G401 (cell line): ENCODE measurements at regions not wholly inside any gene's neighbourhood (a gene's known extent, or its start where the extent isn't known, plus 50 kb on each side); places are given as distances from the start of the nearest gene placed in this dataset.

Experiments
- DNase-seq: peaks from one replicate; pipeline ENCODE4 v3.0.0-alpha.2; 2015; ENCODE audit warnings: low spot score
- in situ Hi-C: cut with HindIII; loops from 2 replicates; pipeline ENCODE4 v1.10.0; 2016; ENCODE audit warnings: low sequenced_read_pairs, mixed read lengths

GRCh38 chr17:71273441-71273840, 847.4 kb upstream of the SOX9 start:
- DNase-seq = no peak
- in situ Hi-C loops = no loop called here

- DNase-seq = no peak
- in situ Hi-C loops = no loop called here
Observed at GRCh38 chr17:71276079-71276478, 844.7 kb upstream of the SOX9 start.

GRCh38 chr17:71283486-71283885, 837.3 kb upstream of the SOX9 start:
- in situ Hi-C loops = no loop called here
- no peak for DNase-seq

- DNase-seq = no peak
- in situ Hi-C loops = no loop called here
Observed at GRCh38 chr17:71284032-71284755, 836.6 kb upstream of the SOX9 start.

GRCh38 chr17:71286625-71287024, 834.2 kb upstream of the SOX9 start:
- in situ Hi-C loops = no loop called here
- DNase-seq = no peak

DNA sequence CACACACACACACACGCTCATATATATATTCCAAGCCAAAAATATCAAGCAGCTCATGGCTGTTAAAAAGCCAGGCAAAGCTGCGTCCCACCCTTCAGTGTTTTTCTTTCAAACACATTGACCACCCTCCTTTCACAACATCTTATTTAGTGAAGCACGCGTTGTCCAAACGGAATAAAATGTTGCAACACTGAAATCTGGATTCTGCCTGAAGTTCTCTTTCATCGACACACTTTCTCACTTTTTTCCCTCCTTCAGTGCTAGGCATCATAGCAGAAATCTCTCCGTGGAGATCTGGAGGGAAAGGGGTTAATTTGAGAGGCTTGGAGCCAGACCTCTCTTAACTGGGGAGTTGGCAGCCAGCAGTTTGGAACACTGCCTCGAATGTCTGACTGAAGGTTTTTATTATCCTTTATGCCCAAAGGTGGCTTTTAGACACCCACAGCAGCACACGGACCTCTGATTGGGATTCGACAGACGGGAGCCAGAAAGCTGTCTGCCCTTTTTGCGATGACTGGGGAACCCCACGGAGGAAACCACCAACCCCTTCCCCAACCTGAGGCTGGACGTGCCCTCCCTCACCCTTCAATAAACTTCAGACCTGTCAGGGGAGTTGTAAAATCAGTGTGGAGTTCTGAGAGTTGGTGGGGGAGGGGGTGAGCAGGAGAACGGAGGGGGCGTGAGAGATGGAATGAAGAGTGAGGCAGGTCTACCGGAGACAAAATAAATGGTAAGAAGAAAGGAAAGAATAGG, 833.6 kb upstream of the SOX9 start:
- no peak for DNase-seq
- in situ Hi-C loops = no loop called here

DNA sequence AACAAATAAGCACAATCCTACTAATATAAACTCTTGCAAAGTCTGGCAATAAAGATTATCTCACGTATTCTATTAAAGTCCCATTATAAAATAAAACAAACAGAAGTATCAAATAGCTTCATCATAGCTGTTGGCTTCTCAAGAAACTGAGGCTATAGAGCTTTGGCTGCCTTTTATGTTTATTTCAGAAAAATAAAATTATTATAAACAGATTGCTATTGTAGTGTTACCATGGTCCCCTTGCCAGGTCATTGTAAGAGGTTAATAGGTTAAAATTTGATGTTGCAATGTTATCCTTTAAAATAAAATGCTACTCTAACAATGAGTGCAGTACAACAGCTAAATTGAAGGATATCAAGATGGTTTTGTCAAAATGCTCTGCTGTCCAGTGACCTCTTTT, 828.8 kb upstream of the SOX9 start:
- in situ Hi-C loops = no loop called here
- DNase-seq = no peak

DNA sequence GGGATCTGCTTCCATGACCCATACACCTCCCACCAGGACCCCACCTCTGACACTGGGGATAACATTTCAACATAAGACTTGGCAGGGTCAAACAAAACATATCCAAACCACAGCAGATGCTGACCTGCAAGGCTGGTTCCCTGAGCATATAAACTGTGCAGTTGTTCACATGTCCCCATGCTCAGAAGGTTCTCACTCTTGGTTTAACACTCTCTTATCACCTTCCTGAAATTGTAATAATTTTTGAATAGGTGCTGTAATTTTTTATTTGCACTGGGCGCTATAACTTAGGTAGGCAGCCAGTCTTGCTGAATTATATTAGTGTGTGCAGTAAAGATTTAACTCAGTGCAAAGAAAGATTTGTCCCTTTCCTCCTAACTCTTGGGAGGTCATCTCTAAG, 824.8 kb upstream of the SOX9 start:
- in situ Hi-C loops = no loop called here
- no peak for DNase-seq

DNA sequence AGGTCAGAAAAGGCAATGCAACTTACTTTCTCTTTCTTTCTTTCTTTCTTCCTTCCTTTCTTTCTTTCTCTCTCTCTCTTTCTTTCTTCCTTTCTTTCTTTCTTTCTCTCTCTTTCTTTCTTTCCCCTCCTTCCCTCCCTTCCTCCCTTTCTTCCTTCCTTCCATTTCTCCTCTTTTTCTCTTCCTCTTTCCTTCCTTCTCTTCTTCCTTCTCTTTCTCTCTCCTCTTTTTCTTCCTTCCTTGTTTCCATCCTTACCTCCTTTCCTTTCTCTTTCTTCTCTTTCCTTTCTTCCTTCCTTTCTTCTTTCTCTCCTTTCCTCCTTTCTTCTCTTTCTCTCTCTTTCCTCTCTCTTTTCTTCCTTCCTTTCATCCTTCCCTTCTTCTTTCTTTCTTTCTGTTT, 819.8 kb upstream of the SOX9 start:
- in situ Hi-C loops = no loop called here
- no peak for DNase-seq

DNA sequence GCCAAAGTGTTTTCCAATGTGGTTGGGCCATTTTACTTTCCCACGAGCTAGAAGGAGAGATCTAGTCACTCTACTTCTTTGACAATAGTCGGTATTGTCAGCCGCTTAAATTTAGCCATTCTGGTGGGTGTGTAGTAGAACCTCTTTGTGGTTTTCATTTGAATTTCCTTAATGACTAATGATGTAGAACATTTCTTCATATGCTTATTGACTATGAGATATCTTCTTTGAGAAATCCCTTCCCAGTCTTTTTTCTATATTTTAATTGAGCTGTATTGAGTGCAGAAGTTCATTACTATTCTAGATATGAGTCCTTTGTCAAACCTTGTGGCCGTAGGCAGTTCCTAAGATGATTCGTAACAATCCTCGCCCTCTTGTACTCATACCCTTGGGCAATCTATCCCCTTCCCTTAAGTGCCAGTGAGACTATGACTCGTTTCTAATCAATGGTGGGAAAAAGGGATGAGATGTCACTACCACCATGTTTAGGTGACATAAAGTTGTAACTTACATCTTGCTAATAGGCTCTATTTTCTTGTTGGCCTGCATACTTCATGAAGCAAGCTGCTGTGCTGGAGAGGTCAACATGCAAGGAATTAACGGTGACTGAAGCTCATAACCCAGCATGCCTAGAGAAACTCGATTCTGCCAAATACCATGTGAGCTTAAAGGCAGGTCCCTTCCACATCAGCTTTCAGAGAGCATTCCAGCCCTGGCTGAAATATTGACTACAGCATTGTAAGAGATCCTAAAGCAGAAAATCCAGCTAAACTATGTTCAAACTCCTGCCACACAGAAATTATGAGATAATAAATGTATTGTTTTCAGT, 817.9 kb upstream of the SOX9 start:
- no peak for DNase-seq
- in situ Hi-C loops = no loop called here

- DNase-seq = no peak
- in situ Hi-C loops = no loop called here
Observed at GRCh38 chr17:71304498-71305158, 816.2 kb upstream of the SOX9 start.

DNA sequence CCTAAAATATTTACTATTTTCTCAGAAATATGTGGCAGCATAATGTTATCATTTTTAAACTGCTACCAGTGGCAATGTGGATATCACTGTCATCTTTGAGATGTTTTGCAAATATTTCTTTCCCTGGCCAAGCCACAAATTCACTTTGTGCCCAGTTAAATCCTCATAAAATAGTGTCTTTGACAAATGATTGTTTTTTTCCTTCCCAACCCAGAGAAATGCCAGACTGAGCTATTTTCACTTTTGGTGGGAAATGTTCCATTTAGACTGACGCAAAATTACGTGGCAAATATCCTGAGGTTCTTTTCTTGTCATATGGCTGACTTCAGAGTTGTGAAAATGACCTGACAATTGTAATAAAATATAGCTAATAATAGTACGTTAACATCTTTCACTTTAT, 807.0 kb upstream of the SOX9 start:
- no peak for DNase-seq
- in situ Hi-C loops = no loop called here

- in situ Hi-C loops = no loop called here
Observed at GRCh38 chr17:71315568-71315967, 805.3 kb upstream of the SOX9 start.

DNA sequence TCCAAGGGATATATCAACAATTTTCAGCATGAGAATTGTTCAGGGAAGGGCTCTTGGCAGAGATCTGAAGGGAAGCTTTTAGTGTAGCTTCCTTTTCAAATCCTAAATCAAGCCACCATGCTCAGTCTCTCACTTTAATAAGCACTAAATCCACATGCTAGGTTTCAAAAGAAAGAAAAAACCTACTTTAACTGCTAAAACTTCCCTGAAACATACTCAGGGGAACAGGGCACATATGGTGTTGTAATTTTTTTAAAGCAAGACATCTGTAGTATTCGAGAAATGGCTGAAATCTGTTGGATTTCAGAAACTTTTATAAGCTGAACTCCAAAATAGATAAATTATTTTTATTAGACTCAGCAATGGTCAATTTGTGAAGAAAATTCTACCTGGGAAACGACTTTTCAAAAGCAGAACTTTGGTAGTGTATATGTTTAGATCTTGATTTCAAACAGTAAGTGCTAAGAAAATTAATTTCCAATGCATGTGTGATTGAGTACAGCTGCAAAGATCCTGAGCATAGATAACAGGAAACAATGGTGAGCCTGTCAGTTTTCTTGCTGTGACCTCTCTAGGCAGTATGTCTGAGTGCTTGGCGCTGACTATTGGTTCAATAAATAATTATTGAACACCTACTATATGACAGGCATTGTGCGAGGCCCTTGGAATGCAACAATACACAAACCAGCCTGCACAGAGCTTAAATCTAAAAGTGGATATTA, 804.5 kb upstream of the SOX9 start:
- no peak for DNase-seq
- in situ Hi-C loops = no loop called here

More at GRCh38 chr17:71315568-71315967, 805.3 kb upstream of the SOX9 start:
- DNase-seq = no peak

GRCh38 chr17:71320009-71320796, 800.6 kb upstream of the SOX9 start:
- in situ Hi-C loops = no loop called here
- DNase-seq = no peak

DNA sequence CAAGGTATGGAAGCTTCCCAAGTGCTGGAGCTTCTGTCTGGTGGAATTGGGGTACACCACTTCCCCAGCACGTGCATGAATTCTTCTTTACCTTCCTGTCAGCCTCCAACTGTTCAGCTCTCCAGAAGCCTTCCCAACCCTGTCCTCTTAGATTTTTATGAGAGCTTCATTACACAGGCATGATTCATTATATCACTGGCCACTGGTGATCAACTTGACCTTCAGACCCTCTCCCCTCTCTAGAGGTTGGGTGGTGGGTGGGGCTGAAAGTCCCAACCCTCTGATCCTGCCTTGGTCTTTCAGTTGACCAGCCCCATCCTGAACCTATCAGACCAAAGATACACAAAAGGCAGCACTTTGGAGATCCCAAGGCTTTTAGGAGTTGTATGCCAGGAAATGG, 795.7 kb upstream of the SOX9 start:
- no peak for DNase-seq
- in situ Hi-C loops = no loop called here

- in situ Hi-C loops = no loop called here
Observed at GRCh38 chr17:71325886-71326285, 794.9 kb upstream of the SOX9 start.

GRCh38 chr17:71327376-71328059, 793.3 kb upstream of the SOX9 start:
- in situ Hi-C loops = no loop called here
- DNase-seq = no peak

More at GRCh38 chr17:71325886-71326285, 794.9 kb upstream of the SOX9 start:
- no peak for DNase-seq
